ENCODE measurements at regions not wholly inside any gene's neighbourhood (a gene's known extent, or its start where the extent isn't known, plus 50 kb on each side); places are given as distances from the start of the nearest gene placed in this dataset.

DNA sequence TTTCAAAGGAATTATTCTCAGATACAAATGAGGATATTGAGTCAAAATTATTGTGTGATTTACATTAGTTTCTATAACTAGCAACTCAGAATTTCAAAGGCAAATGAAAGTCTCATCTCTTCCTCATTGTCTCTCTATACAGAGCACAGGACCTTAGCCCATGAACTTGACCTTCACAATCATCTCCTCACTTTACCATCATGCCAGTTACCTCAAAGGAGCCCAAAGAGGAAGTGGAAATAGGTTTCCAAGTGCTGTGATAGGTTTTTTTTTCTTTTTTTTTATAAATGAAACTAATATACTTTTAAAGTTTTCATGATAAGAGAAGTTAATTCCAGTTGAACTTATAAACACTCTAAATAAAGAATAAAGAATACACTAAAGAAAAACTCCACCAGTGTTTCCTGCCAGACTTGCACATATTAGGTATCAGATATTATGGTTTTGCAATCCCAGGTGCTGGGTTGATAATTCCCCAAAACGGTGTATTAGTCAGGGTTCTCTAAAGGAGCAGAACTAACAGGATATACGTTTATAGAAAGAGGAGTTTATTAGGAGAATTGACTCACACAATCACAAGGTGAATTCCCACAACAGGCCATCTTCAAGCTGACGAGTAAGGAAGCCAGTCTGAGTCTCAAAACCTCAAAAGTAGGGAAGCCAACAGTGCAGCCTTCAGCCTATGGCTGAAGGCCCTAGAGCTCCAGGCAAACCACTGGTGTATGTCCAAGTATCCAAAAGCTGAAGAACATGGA lies 50.1 kb upstream of the ADAMTS16 start:
- H3K4me1 ChIP-seq, result no peaks in the 10 kb centered on the region
- H3K27ac ChIP-seq, result no peak overlapping the region
- no peak for DNase-seq (ENCODE audit: low read depth in 1 of 2, low spot score in 1 of 2)
- 2% methylated on average over 3 of the region's 3 CpGs for WGBS (ENCODE audit: missing lambda C conversion rate)
- CTCF ChIA-PET, result interaction anchor here (0.8 kb wide), 1 partner anchor 65 kb away, joined by 4 read pairs; no protein-coding TSS in a partner anchor
- ATAC-seq, result no peak
- POLR2A ChIA-PET, result no interaction called here
- no peak overlapping the region for H3K4me2 ChIP-seq
- no peak overlapping the region for H3K4me3 ChIP-seq
- peaks cover 2% of the 10 kb centered on the region; the same call in 1 of the 3 replicates for H3K9me3 ChIP-seq
- no peak for TF ChIP-seq TP53 (CRISPR knock-in tag; IDR thresholded peaks at IDR 0.05)
- TF ChIP-seq HOXB13 (CRISPR knock-in tag; IDR thresholded peaks at IDR 0.05; ENCODE audit: low read depth), result no peak
- TF ChIP-seq NPAS2 (CRISPR knock-in tag; IDR thresholded peaks at IDR 0.05; ENCODE audit: borderline replicate concordance), result no peak
- no peak for TF ChIP-seq HDAC2 (IDR thresholded peaks at IDR 0.05)
- TF ChIP-seq, protein P1, sequence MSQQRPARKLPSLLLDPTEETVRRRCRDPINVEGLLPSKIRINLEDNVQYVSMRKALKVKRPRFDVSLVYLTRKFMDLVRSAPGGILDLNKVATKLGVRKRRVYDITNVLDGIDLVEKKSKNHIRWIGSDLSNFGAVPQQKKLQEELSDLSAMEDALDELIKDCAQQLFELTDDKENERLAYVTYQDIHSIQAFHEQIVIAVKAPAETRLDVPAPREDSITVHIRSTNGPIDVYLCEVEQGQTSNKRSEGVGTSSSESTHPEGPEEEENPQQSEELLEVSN (IDR thresholded peaks at IDR 0.05; ENCODE audit: borderline replicate concordance, low read depth), result no peak
- TF ChIP-seq, protein P2, sequence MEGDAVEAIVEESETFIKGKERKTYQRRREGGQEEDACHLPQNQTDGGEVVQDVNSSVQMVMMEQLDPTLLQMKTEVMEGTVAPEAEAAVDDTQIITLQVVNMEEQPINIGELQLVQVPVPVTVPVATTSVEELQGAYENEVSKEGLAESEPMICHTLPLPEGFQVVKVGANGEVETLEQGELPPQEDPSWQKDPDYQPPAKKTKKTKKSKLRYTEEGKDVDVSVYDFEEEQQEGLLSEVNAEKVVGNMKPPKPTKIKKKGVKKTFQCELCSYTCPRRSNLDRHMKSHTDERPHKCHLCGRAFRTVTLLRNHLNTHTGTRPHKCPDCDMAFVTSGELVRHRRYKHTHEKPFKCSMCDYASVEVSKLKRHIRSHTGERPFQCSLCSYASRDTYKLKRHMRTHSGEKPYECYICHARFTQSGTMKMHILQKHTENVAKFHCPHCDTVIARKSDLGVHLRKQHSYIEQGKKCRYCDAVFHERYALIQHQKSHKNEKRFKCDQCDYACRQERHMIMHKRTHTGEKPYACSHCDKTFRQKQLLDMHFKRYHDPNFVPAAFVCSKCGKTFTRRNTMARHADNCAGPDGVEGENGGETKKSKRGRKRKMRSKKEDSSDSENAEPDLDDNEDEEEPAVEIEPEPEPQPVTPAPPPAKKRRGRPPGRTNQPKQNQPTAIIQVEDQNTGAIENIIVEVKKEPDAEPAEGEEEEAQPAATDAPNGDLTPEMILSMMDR (IDR thresholded peaks at IDR 0.05), result no peak
- TF ChIP-seq KDM1A (IDR thresholded peaks at IDR 0.05; ENCODE audit: low read depth), result no peak
- TF ChIP-seq NFE2L2 (conservative IDR thresholded peaks at IDR 0.05; ENCODE audit: low read length), result no peak
- no peak for TF ChIP-seq RCOR1 (IDR thresholded peaks at IDR 0.05; ENCODE audit: low read depth, low read length)
- FAIRE-seq, result no peak
